Ishikawa (cell line): ENCODE measurements at regions not wholly inside any gene's neighbourhood (a gene's known extent, or its start where the extent isn't known, plus 50 kb on each side); places are given as distances from the start of the nearest gene placed in this dataset.

ENCODE experiments used
- CREB1 ChIP-seq: IDR thresholded peaks from 2 replicates; pipeline ENCODE4 v1.6.1; 2012; ENCODE audit warnings: low read depth
- EP300 ChIP-seq: IDR thresholded peaks from 2 replicates; pipeline ENCODE4 v1.6.1; 2012; ENCODE audit warnings: borderline replicate concordance
- FOXM1 ChIP-seq: IDR thresholded peaks from 2 replicates; pipeline ENCODE4 v1.6.1; 2012; ENCODE audit warnings: low read depth, borderline replicate concordance
- MAX ChIP-seq: IDR thresholded peaks from 2 replicates; pipeline ENCODE4 v1.6.1; 2012
- REST ChIP-seq: IDR thresholded peaks from 2 replicates; pipeline ENCODE4 v1.6.1; 2012; ENCODE audit warnings: low read depth, mild to moderate bottlenecking
- YY1 ChIP-seq: IDR thresholded peaks from 2 replicates; pipeline ENCODE4 v1.6.1; 2012; ENCODE audit warnings: low read depth
- ZBTB7A ChIP-seq: IDR thresholded peaks from 2 replicates; pipeline ENCODE4 v1.6.1; 2012; ENCODE audit warnings: low read depth

GRCh38 chr18:44543387-44543786 is 137.3 kb upstream of the SETBP1 start:
- no peak for TF ChIP-seq MAX
- no peak for TF ChIP-seq YY1
- no peak for TF ChIP-seq REST
- TF ChIP-seq FOXM1: no peak
- no peak for TF ChIP-seq EP300
- TF ChIP-seq ZBTB7A: no peak
- TF ChIP-seq CREB1: no peak
